Smooth muscle cell (in vitro differentiated cells): ENCODE measurements at regions not wholly inside any gene's neighbourhood (a gene's known extent, or its start where the extent isn't known, plus 50 kb on each side); places are given as distances from the start of the nearest gene placed in this dataset.

Experiments
- DNase-seq: peaks from one replicate; lab custom pipeline; 2025; ENCODE audit not compliant: unreplicated experiment; lab: John Stamatoyannopoulos, UW
- H2AFZ ChIP-seq: fragments of 200-600 bp; sonication (generic); 2 replicates; pipeline ENCODE4 v1.6.0; 2016; ENCODE audit warnings: antibody characterized with exemption, low read depth, mild to moderate bottlenecking
- H3F3A ChIP-seq: fragments of 200-600 bp; sonication (generic); 2 replicates; pipeline ENCODE4 v1.6.0; 2017; ENCODE audit warnings: antibody characterized with exemption, low read depth
- H3K27ac ChIP-seq: fragments of 200-600 bp; sonication (generic); 2 replicates; pipeline ENCODE4 v1.5.1; 2016; ENCODE audit warnings: low read depth, mild to moderate bottlenecking
- H3K27me3 ChIP-seq: fragments of 200-600 bp; sonication (generic); 2 replicates; pipeline ENCODE4 v1.6.1; 2016; ENCODE audit warnings: low read depth, mild to moderate bottlenecking
- H3K36me3 ChIP-seq: fragments of 200-600 bp; sonication (generic); 2 replicates; pipeline ENCODE4 v1.5.1; 2016; ENCODE audit warnings: low read depth
- H3K4me1 ChIP-seq: fragments of 200-600 bp; sonication (generic); 2 replicates; pipeline ENCODE4 v1.5.1; 2016; ENCODE audit warnings: low read depth
- H3K4me2 ChIP-seq: fragments of 200-600 bp; sonication (generic); 2 replicates; pipeline ENCODE4 v1.6.0; 2016; ENCODE audit warnings: mild to moderate bottlenecking
- H3K4me3 ChIP-seq: fragments of 200-600 bp; sonication (generic); 2 replicates; pipeline ENCODE4 v1.5.1; 2016; ENCODE audit warnings: mild to moderate bottlenecking
- H3K79me2 ChIP-seq: fragments of 200-600 bp; sonication (generic); 2 replicates; pipeline ENCODE4 v1.6.0; 2016; ENCODE audit warnings: low read depth, mild to moderate bottlenecking
- H3K9ac ChIP-seq: fragments of 200-600 bp; sonication (generic); 2 replicates; pipeline ENCODE4 v1.6.0; 2016; ENCODE audit warnings: low read depth
- H3K9me3 ChIP-seq: fragments of 200-600 bp; sonication (generic); replicated peaks from 2 replicates; pipeline ENCODE4 v1.5.1; 2016; ENCODE audit warnings: low read depth
- H4K20me1 ChIP-seq: fragments of 200-600 bp; sonication (generic); 2 replicates; pipeline ENCODE4 v1.6.0; 2016; ENCODE audit warnings: low read depth
- CTCF ChIP-seq: fragments of 200-600 bp; sonication (generic); IDR thresholded peaks from 2 replicates; pipeline ENCODE4 v1.5.1; 2017; ENCODE audit warnings: borderline replicate concordance, mild to moderate bottlenecking, antibody characterized with exemption; ENCODE audit not compliant: insufficient read depth, poor library complexity, severe bottlenecking
- WGBS: methylation state at CpG from one replicate; pipeline ENCODE4 v1.1.7; 2016; ENCODE audit warnings: low lambda C conversion rate; 5-methylcytosine and 5-hydroxymethylcytosine counted together

GRCh38 chr6:137983269-137983668 lies 116.2 kb downstream of the TNFAIP3 start:
- no peak for DNase-seq
- Histone ChIP-seq H3K4me1 (no peaks in the 10 kb centered on the region), H3K27me3 (no peaks in the 10 kb centered on the region), H3F3A (no peaks in the 10 kb centered on the region), H3K9ac (no peak overlapping the region), H3K27ac (no peak overlapping the region), H3K79me2 (no peaks in the 10 kb centered on the region), H4K20me1 (no peaks in the 10 kb centered on the region), H3K9me3 (no peaks in the 10 kb centered on the region), H3K4me2 (no peak overlapping the region), H2AFZ (no peak overlapping the region), H3K4me3 (no peak overlapping the region), H3K36me3 (no peaks in the 10 kb centered on the region)
- TF ChIP-seq CTCF, result no peak
- WGBS, result 88% methylated on average over 5 of the region's 5 CpGs

GRCh38 chr6:137989664-137990063 lies 117.6 kb downstream of the PERP start:
- Histone ChIP-seq H3F3A (no peaks in the 10 kb centered on the region), H3K36me3 (no peaks in the 10 kb centered on the region), H3K4me2 (no peak overlapping the region), H3K27me3 (no peaks in the 10 kb centered on the region), H3K4me1 (no peaks in the 10 kb centered on the region), H3K9ac (no peak overlapping the region), H4K20me1 (no peaks in the 10 kb centered on the region), H3K9me3 (no peaks in the 10 kb centered on the region), H3K4me3 (no peak overlapping the region), H3K79me2 (no peaks in the 10 kb centered on the region), H3K27ac (no peak overlapping the region), H2AFZ (no peak overlapping the region)
- WGBS, result 76% methylated on average over 4 of the region's 4 CpGs
- DNase-seq, result no peak
- no peak for TF ChIP-seq CTCF

GRCh38 chr6:137995371-137995770 lies 111.8 kb downstream of the PERP start:
- Histone ChIP-seq H3K9ac (no peak overlapping the region), H2AFZ (no peak overlapping the region), H4K20me1 (no peaks in the 10 kb centered on the region)

More at GRCh38 chr6:137995371-137995770, 111.8 kb downstream of the PERP start:
- no peak for TF ChIP-seq CTCF
- Histone ChIP-seq H3K27ac (no peak overlapping the region), H3K79me2 (no peaks in the 10 kb centered on the region), H3K9me3 (no peaks in the 10 kb centered on the region), H3K4me1 (no peaks in the 10 kb centered on the region), H3F3A (no peaks in the 10 kb centered on the region), H3K36me3 (no peaks in the 10 kb centered on the region), H3K27me3 (no peaks in the 10 kb centered on the region), H3K4me3 (no peak overlapping the region), H3K4me2 (no peak overlapping the region)
- DNase-seq, result no peak
- 95% methylated on average over 1 of the region's 1 CpG for WGBS
